Subcutaneous abdominal adipose tissue (tissue), 5 donors: ENCODE measurements at regions not wholly inside any gene's neighbourhood (a gene's known extent, or its start where the extent isn't known, plus 50 kb on each side); places are given as distances from the start of the nearest gene placed in this dataset.
"Not testable (repeated sequence)": the region's sequence is repeated elsewhere in the genome, so short reads cannot be mapped to it uniquely, and the experiment has no call there.

Experiments
- H3K27ac ChIP-seq: one replicate; pipeline ENCODE4 v1.7.0; 2013; ENCODE audit warnings: low read depth, mild to moderate bottlenecking, inconsistent platforms, low read length, moderate library complexity
- H3K27me3 ChIP-seq, 5 donors: one replicate each; pipeline ENCODE4 v1.7.0; 2013; ENCODE audit warnings: low read length in 5 of 5, inconsistent platforms in 1 of 5; ENCODE audit not compliant: control insufficient read depth in 5 of 5, insufficient read depth in 4 of 5
- H3K36me3 ChIP-seq, 5 donors: one replicate each; pipeline ENCODE4 v1.7.0; 2013; ENCODE audit warnings: low read length in 5 of 5; ENCODE audit not compliant: control insufficient read depth in 5 of 5, insufficient read depth in 5 of 5
- H3K4me1 ChIP-seq, 5 donors: one replicate each; pipeline ENCODE4 v1.7.0; 2013; ENCODE audit warnings: low read length in 5 of 5, mild to moderate bottlenecking in 3 of 5, moderate library complexity in 1 of 5; ENCODE audit not compliant: control insufficient read depth in 5 of 5, insufficient read depth in 5 of 5
- H3K4me3 ChIP-seq, 5 donors: one replicate each; pipeline ENCODE4 v1.7.0; 2013; ENCODE audit warnings: low read length in 5 of 5, low read depth in 1 of 5
- H3K9ac ChIP-seq, 5 donors: one replicate each; pipeline ENCODE4 v1.7.0; 2013; ENCODE audit warnings: low read length in 5 of 5, mild to moderate bottlenecking in 4 of 5, moderate library complexity in 3 of 5
- H3K9me3 ChIP-seq, 5 donors: one replicate each; pipeline ENCODE4 v1.7.0; 2013; ENCODE audit warnings: low read length in 5 of 5; ENCODE audit not compliant: control insufficient read depth in 5 of 5
- donor health status: healthy.
- donor health status: healthy.
- donor health status: healthy.
- donor health status: healthy.
- donor health status: healthy.

- H3K9ac ChIP-seq, result no peak overlapping the region
- no peaks in the 10 kb centered on the region for H3K4me1 ChIP-seq
- H3K27me3 ChIP-seq, result no peaks in the 10 kb centered on the region
- no peak overlapping the region for H3K4me3 ChIP-seq
- H3K36me3 ChIP-seq, result no peaks in the 10 kb centered on the region
- no peak overlapping the region for H3K27ac ChIP-seq
- peaks cover 0 to 4% (median 0%) of the 10 kb centered on the region in 5 donors for H3K9me3 ChIP-seq
Observed at GRCh38 chr5:19241690-19242089, 746.3 kb downstream of the CDH18 start.

GRCh38 chr5:19246191-19246590 lies 741.8 kb downstream of the CDH18 start:
- not testable (repeated sequence) for H3K27ac ChIP-seq, H3K9me3 ChIP-seq, H3K4me1 ChIP-seq, H3K4me3 ChIP-seq, H3K9ac ChIP-seq, H3K36me3 ChIP-seq, H3K27me3 ChIP-seq

- Histone ChIP-seq H3K4me3 (no peak overlapping the region), H3K9me3 (peaks cover 0 to 4% (median 2%) of the 10 kb centered on the region in 5 donors), H3K27me3 (no peaks in the 10 kb centered on the region), H3K9ac (no peak overlapping the region), H3K4me1 (no peaks in the 10 kb centered on the region), H3K36me3 (no peaks in the 10 kb centered on the region), H3K27ac (no peak overlapping the region)
Observed at GRCh38 chr5:19247302-19247701, 740.7 kb downstream of the CDH18 start.

GRCh38 chr5:19256036-19256435 lies 732.0 kb downstream of the CDH18 start:
- no peaks in the 10 kb centered on the region for H3K36me3 ChIP-seq

GRCh38 chr5:19258686-19259085 lies 729.3 kb downstream of the CDH18 start:
- H3K9me3 ChIP-seq, result peaks cover 0 to 5% (median 0%) of the 10 kb centered on the region in 5 donors
- no peaks in the 10 kb centered on the region for H3K4me1 ChIP-seq
- H3K27ac ChIP-seq, result no peak overlapping the region
- H3K9ac ChIP-seq, result no peak overlapping the region
- H3K27me3 ChIP-seq, result no peaks in the 10 kb centered on the region
- H3K36me3 ChIP-seq, result no peaks in the 10 kb centered on the region
- no peak overlapping the region for H3K4me3 ChIP-seq

More at GRCh38 chr5:19256036-19256435, 732.0 kb downstream of the CDH18 start:
- Histone ChIP-seq H3K27me3 (no peaks in the 10 kb centered on the region), H3K9ac (no peak overlapping the region), H3K9me3 (peaks cover 0 to 3% (median 0%) of the 10 kb centered on the region in 5 donors), H3K4me1 (no peaks in the 10 kb centered on the region), H3K27ac (no peak overlapping the region), H3K4me3 (no peak overlapping the region)

DNA sequence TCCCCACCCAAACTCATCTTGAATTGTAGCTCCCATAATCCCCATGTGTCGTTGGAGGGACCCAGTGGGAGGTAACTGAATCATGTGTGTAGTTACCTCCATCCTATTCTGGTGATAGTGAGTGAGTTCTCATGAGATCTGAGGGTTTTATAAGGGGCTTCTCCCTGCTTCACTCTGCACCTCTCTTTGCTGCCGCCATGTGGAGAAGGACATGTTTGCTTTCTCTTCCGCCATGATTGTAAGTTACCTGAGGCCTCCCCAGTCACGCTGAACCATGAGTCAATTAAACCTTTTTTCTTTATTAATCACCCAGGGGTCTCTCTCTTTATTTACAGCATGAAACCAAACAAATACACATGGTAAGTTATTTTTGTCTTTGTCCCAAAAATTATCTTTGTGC lies 726.1 kb downstream of the CDH18 start:
- Histone ChIP-seq H3K4me1 (no peaks in the 10 kb centered on the region), H3K4me3 (no peak overlapping the region), H3K9me3 (peaks cover 0 to 5% (median 0%) of the 10 kb centered on the region in 5 donors)

DNA sequence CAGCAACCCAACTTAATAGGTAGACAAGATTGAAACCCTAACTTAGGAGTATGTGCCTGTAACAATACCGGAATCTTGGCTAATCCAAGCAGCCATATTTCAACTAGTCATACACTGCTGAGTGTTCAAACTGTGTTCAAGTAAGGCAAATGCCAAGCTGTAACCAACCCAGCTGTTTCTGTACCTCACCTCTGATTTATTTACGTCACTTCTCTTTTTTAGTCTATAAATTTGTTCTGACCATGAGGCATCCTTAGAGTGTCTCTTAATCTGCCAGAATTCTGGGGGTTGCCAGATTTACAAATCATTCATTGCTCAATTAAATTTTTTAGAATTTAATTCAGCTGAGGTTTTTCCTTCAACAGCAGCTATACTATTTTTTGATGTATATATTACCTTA lies 723.2 kb downstream of the CDH18 start:
- no peaks in the 10 kb centered on the region for H3K36me3 ChIP-seq
- H3K4me1 ChIP-seq, result no peaks in the 10 kb centered on the region
- H3K27me3 ChIP-seq, result no peaks in the 10 kb centered on the region
- H3K9me3 ChIP-seq, result peaks cover 0 to 5% (median 0%) of the 10 kb centered on the region in 5 donors
- no peak overlapping the region for H3K9ac ChIP-seq
- H3K4me3 ChIP-seq, result no peak overlapping the region
- no peak overlapping the region for H3K27ac ChIP-seq

More for the DNA sequence above, 726.1 kb downstream of the CDH18 start:
- H3K27me3 ChIP-seq, result no peaks in the 10 kb centered on the region
- H3K36me3 ChIP-seq, result no peaks in the 10 kb centered on the region
- H3K9ac ChIP-seq, result no peak overlapping the region
- H3K27ac ChIP-seq, result no peak overlapping the region

- no peaks in the 10 kb centered on the region for H3K4me1 ChIP-seq
- H3K27ac ChIP-seq, result no peak overlapping the region
- H3K9me3 ChIP-seq, result no peaks in the 10 kb centered on the region
- no peak overlapping the region for H3K4me3 ChIP-seq
- no peaks in the 10 kb centered on the region for H3K36me3 ChIP-seq
- no peak overlapping the region for H3K9ac ChIP-seq
- no peaks in the 10 kb centered on the region for H3K27me3 ChIP-seq
Observed at GRCh38 chr5:19266791-19267190, 721.2 kb downstream of the CDH18 start.

- H3K27ac ChIP-seq, result no peak overlapping the region
Observed at GRCh38 chr5:19270153-19270552, 717.8 kb downstream of the CDH18 start.

DNA sequence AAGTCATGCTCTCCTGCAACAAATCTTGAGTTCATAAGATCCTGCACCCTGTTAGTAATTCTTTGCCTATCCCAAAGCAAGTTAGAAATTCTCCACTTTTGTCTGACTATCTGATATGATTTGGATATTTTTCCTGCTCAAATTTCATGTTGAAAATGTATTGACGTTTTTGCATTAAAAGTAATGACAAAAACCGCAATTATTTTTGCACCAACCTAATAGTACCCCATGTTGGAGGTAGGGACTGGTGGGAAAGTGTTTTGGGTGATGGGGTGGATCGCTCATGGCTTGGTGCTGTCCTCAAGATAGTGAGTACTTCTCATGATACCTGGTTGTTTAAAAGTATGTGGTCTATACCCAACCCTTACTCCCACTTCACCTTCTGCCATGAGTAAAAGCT lies 713.4 kb downstream of the CDH18 start:
- H3K9ac ChIP-seq, result no peak overlapping the region
- no peak overlapping the region for H3K27ac ChIP-seq
- H3K27me3 ChIP-seq, result no peaks in the 10 kb centered on the region

More at GRCh38 chr5:19270153-19270552, 717.8 kb downstream of the CDH18 start:
- H3K4me3 ChIP-seq, result no peak overlapping the region
- no peak overlapping the region for H3K9ac ChIP-seq
- no peaks in the 10 kb centered on the region for H3K4me1 ChIP-seq
- peaks cover 0 to 5% (median 0%) of the 10 kb centered on the region in 5 donors for H3K9me3 ChIP-seq
- no peaks in the 10 kb centered on the region for H3K27me3 ChIP-seq
- no peaks in the 10 kb centered on the region for H3K36me3 ChIP-seq

GRCh38 chr5:19285286-19285685 lies 702.7 kb downstream of the CDH18 start:
- Histone ChIP-seq H3K27me3 (no peaks in the 10 kb centered on the region), H3K27ac (no peak overlapping the region), H3K4me3 (no peak overlapping the region), H3K4me1 (no peaks in the 10 kb centered on the region), H3K9ac (no peak overlapping the region), H3K9me3 (peaks cover 3 to 10% (median 5%) of the 10 kb centered on the region in 5 donors), H3K36me3 (no peaks in the 10 kb centered on the region)

More for the DNA sequence above, 713.4 kb downstream of the CDH18 start:
- Histone ChIP-seq H3K4me3 (no peak overlapping the region), H3K36me3 (no peaks in the 10 kb centered on the region), H3K4me1 (no peaks in the 10 kb centered on the region), H3K9me3 (peaks cover 0 to 11% (median 4%) of the 10 kb centered on the region in 5 donors)
